ENCODE measurements at regions not wholly inside any gene's neighbourhood (a gene's known extent, or its start where the extent isn't known, plus 50 kb on each side); places are given as distances from the start of the nearest gene placed in this dataset.

DNA sequence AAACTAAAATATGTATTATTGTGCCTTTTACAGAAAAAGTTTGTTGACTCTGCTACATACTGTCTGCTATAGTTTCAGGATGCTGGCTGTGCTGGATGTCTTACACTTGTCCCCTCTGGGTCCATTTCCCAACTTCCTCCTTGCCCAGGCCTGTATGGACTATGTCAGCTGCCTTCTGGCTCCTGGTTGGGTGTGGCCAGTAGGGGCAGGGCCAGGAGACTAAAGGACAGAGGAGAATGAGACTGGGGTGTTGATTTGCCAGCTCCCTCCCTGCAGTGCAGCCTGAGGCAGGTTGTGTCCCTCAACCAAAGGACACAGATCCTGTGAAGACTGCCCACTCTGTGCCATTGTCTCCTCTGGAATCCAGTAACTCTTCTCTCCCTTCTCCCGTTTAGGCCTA, 90.6 kb upstream of the UBE2E2 start:
- TF ChIP-seq RAD21 (conservative IDR thresholded peaks at IDR 0.05 in 1 of 2, IDR thresholded peaks at IDR 0.05 in 1 of 2) (no peak), EP300 (IDR thresholded peaks at IDR 0.05) (no peak), CHD4 (IDR thresholded peaks at IDR 0.05; ENCODE audit: borderline replicate concordance) (no peak), FOXS1 (CRISPR knock-in tag; IDR thresholded peaks at IDR 0.05) (no peak), RNF2 (IDR thresholded peaks at IDR 0.05; ENCODE audit: borderline replicate concordance, low read depth) (no peak), CHD2 (IDR thresholded peaks at IDR 0.05; ENCODE audit: low read length, partially characterized antibody) (no peak), POLR2A (IDR thresholded peaks at IDR 0.05; ENCODE audit: low read length) (no peak), ZFP36 (IDR thresholded peaks at IDR 0.05; ENCODE audit: borderline replicate concordance, partially characterized antibody) (no peak)
- TF ChIP-seq, protein P1, sequence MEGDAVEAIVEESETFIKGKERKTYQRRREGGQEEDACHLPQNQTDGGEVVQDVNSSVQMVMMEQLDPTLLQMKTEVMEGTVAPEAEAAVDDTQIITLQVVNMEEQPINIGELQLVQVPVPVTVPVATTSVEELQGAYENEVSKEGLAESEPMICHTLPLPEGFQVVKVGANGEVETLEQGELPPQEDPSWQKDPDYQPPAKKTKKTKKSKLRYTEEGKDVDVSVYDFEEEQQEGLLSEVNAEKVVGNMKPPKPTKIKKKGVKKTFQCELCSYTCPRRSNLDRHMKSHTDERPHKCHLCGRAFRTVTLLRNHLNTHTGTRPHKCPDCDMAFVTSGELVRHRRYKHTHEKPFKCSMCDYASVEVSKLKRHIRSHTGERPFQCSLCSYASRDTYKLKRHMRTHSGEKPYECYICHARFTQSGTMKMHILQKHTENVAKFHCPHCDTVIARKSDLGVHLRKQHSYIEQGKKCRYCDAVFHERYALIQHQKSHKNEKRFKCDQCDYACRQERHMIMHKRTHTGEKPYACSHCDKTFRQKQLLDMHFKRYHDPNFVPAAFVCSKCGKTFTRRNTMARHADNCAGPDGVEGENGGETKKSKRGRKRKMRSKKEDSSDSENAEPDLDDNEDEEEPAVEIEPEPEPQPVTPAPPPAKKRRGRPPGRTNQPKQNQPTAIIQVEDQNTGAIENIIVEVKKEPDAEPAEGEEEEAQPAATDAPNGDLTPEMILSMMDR (IDR thresholded peaks at IDR 0.05), result no peak
- TF ChIP-seq, protein P2, sequence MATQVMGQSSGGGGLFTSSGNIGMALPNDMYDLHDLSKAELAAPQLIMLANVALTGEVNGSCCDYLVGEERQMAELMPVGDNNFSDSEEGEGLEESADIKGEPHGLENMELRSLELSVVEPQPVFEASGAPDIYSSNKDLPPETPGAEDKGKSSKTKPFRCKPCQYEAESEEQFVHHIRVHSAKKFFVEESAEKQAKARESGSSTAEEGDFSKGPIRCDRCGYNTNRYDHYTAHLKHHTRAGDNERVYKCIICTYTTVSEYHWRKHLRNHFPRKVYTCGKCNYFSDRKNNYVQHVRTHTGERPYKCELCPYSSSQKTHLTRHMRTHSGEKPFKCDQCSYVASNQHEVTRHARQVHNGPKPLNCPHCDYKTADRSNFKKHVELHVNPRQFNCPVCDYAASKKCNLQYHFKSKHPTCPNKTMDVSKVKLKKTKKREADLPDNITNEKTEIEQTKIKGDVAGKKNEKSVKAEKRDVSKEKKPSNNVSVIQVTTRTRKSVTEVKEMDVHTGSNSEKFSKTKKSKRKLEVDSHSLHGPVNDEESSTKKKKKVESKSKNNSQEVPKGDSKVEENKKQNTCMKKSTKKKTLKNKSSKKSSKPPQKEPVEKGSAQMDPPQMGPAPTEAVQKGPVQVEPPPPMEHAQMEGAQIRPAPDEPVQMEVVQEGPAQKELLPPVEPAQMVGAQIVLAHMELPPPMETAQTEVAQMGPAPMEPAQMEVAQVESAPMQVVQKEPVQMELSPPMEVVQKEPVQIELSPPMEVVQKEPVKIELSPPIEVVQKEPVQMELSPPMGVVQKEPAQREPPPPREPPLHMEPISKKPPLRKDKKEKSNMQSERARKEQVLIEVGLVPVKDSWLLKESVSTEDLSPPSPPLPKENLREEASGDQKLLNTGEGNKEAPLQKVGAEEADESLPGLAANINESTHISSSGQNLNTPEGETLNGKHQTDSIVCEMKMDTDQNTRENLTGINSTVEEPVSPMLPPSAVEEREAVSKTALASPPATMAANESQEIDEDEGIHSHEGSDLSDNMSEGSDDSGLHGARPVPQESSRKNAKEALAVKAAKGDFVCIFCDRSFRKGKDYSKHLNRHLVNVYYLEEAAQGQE (IDR thresholded peaks at IDR 0.05), result no peak
- TF ChIP-seq, protein P3, sequence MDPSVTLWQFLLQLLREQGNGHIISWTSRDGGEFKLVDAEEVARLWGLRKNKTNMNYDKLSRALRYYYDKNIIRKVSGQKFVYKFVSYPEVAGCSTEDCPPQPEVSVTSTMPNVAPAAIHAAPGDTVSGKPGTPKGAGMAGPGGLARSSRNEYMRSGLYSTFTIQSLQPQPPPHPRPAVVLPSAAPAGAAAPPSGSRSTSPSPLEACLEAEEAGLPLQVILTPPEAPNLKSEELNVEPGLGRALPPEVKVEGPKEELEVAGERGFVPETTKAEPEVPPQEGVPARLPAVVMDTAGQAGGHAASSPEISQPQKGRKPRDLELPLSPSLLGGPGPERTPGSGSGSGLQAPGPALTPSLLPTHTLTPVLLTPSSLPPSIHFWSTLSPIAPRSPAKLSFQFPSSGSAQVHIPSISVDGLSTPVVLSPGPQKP (IDR thresholded peaks at IDR 0.05; ENCODE audit: low read depth, low read length), result no peak
